Upper lobe of right lung (tissue), 1 donor: ENCODE measurements at regions not wholly inside any gene's neighbourhood (a gene's known extent, or its start where the extent isn't known, plus 50 kb on each side); places are given as distances from the start of the nearest gene placed in this dataset.

ENCODE experiments used
- ATAC-seq: fragments of 200-7000 bp; cut with Tn5 transposase; one replicate; pipeline ENCODE4 v1.9.1; 2020; ENCODE audit warnings: mild to moderate bottlenecking, moderate library complexity
- DNase-seq: peaks from one replicate; pipeline ENCODE4 v3.0.0-alpha.2; 2020
- H3K27ac ChIP-seq: fragments of 200-600 bp; one replicate; pipeline ENCODE4 v1.8.0; 2022
- H3K27me3 ChIP-seq: fragments of 200-600 bp; one replicate; pipeline ENCODE4 v1.8.0; 2022; ENCODE audit warnings: mild to moderate bottlenecking
- H3K36me3 ChIP-seq: fragments of 200-600 bp; one replicate; pipeline ENCODE4 v1.8.0; 2022
- H3K4me1 ChIP-seq: fragments of 200-600 bp; one replicate; pipeline ENCODE4 v1.8.0; 2022
- H3K4me3 ChIP-seq: fragments of 200-600 bp; one replicate; pipeline ENCODE4 v1.8.0; 2022; ENCODE audit warnings: mild to moderate bottlenecking
- H3K9me3 ChIP-seq: fragments of 200-600 bp; one replicate; pipeline ENCODE4 v1.8.0; 2022
- CTCF ChIP-seq: fragments of 200-600 bp; IDR thresholded peaks from one replicate; pipeline ENCODE4 v1.8.0; 2022; ENCODE audit warnings: antibody characterized with exemption
- intact Hi-C: fragments of 100-400 bp; cut with DNase I; formaldehyde crosslinking; loops from one replicate; pipeline ENCODE4 v1.11.0; 2022
- donor health status: DM: no; HTN: yes; CAD: no; lungs with severe emphysema.

- ATAC-seq (peak; percentile 32), DNase-seq (no peak)
- Histone ChIP-seq H3K27ac (peak overlapping the region; percentile 18), H3K36me3 (no peaks in the 10 kb centered on the region), H3K27me3 (no peaks in the 10 kb centered on the region), H3K9me3 (no peaks in the 10 kb centered on the region), H3K4me3 (no peak overlapping the region), H3K4me1 (peaks cover 35% of the 10 kb centered on the region)
- intact Hi-C loops: no loop called here
- no peak for TF ChIP-seq CTCF
Observed at GRCh38 chr2:41967476-41968181, 80.2 kb upstream of the PKDCC start.

GRCh38 chr2:41968182-41968578, 79.6 kb upstream of the PKDCC start:
- intact Hi-C loops: no loop called here
- Histone ChIP-seq H3K4me1 (peaks cover 35% of the 10 kb centered on the region), H3K27ac (no peak overlapping the region), H3K4me3 (no peak overlapping the region), H3K36me3 (no peaks in the 10 kb centered on the region), H3K27me3 (no peaks in the 10 kb centered on the region), H3K9me3 (no peaks in the 10 kb centered on the region)
- TF ChIP-seq CTCF: no peak
- ATAC-seq (no peak), DNase-seq (no peak)

- ATAC-seq (no peak), DNase-seq (no peak)
- Histone ChIP-seq H3K4me3 (no peak overlapping the region), H3K27me3 (no peaks in the 10 kb centered on the region), H3K9me3 (no peaks in the 10 kb centered on the region), H3K36me3 (no peaks in the 10 kb centered on the region), H3K27ac (no peak overlapping the region), H3K4me1 (peaks cover 19% of the 10 kb centered on the region)
- intact Hi-C loops: no loop called here
- no peak for TF ChIP-seq CTCF
Observed at GRCh38 chr2:41970988-41971660, 76.7 kb upstream of the PKDCC start.

GRCh38 chr2:41972179-41972578, 75.6 kb upstream of the PKDCC start:
- ATAC-seq (no peak), DNase-seq (no peak)
- Histone ChIP-seq H3K4me3 (no peak overlapping the region), H3K9me3 (no peaks in the 10 kb centered on the region), H3K27ac (no peak overlapping the region), H3K4me1 (peaks cover 9% of the 10 kb centered on the region), H3K36me3 (no peaks in the 10 kb centered on the region), H3K27me3 (no peaks in the 10 kb centered on the region)
- intact Hi-C loops: no loop called here
- no peak for TF ChIP-seq CTCF

- DNase-seq: no peak
- ATAC-seq: no peak
- no peak for TF ChIP-seq CTCF
- Histone ChIP-seq H3K4me3 (no peak overlapping the region), H3K4me1 (peaks cover 4% of the 10 kb centered on the region), H3K9me3 (no peaks in the 10 kb centered on the region), H3K27me3 (no peaks in the 10 kb centered on the region), H3K27ac (no peak overlapping the region), H3K36me3 (no peaks in the 10 kb centered on the region)
- intact Hi-C loops: no loop called here
Observed at GRCh38 chr2:41972819-41973218, 75.0 kb upstream of the PKDCC start.
